Subcutaneous abdominal adipose tissue (tissue), 5 donors: ENCODE measurements at regions not wholly inside any gene's neighbourhood (a gene's known extent, or its start where the extent isn't known, plus 50 kb on each side); places are given as distances from the start of the nearest gene placed in this dataset.

Source experiments
- H3K27ac ChIP-seq: one replicate; pipeline ENCODE4 v1.7.0; 2013; ENCODE audit warnings: low read depth, mild to moderate bottlenecking, inconsistent platforms, low read length, moderate library complexity
- H3K27me3 ChIP-seq, 5 donors: one replicate each; pipeline ENCODE4 v1.7.0; 2013; ENCODE audit warnings: low read length in 5 of 5, inconsistent platforms in 1 of 5; ENCODE audit not compliant: control insufficient read depth in 5 of 5, insufficient read depth in 4 of 5
- H3K36me3 ChIP-seq, 5 donors: one replicate each; pipeline ENCODE4 v1.7.0; 2013; ENCODE audit warnings: low read length in 5 of 5; ENCODE audit not compliant: control insufficient read depth in 5 of 5, insufficient read depth in 5 of 5
- H3K4me1 ChIP-seq, 5 donors: one replicate each; pipeline ENCODE4 v1.7.0; 2013; ENCODE audit warnings: low read length in 5 of 5, mild to moderate bottlenecking in 3 of 5, moderate library complexity in 1 of 5; ENCODE audit not compliant: control insufficient read depth in 5 of 5, insufficient read depth in 5 of 5
- H3K4me3 ChIP-seq, 5 donors: one replicate each; pipeline ENCODE4 v1.7.0; 2013; ENCODE audit warnings: low read length in 5 of 5, low read depth in 1 of 5
- H3K9ac ChIP-seq, 5 donors: one replicate each; pipeline ENCODE4 v1.7.0; 2013; ENCODE audit warnings: low read length in 5 of 5, mild to moderate bottlenecking in 4 of 5, moderate library complexity in 3 of 5
- H3K9me3 ChIP-seq, 5 donors: one replicate each; pipeline ENCODE4 v1.7.0; 2013; ENCODE audit warnings: low read length in 5 of 5; ENCODE audit not compliant: control insufficient read depth in 5 of 5
- donor health status: healthy.
- donor health status: healthy.
- donor health status: healthy.
- donor health status: healthy.
- donor health status: healthy.

DNA sequence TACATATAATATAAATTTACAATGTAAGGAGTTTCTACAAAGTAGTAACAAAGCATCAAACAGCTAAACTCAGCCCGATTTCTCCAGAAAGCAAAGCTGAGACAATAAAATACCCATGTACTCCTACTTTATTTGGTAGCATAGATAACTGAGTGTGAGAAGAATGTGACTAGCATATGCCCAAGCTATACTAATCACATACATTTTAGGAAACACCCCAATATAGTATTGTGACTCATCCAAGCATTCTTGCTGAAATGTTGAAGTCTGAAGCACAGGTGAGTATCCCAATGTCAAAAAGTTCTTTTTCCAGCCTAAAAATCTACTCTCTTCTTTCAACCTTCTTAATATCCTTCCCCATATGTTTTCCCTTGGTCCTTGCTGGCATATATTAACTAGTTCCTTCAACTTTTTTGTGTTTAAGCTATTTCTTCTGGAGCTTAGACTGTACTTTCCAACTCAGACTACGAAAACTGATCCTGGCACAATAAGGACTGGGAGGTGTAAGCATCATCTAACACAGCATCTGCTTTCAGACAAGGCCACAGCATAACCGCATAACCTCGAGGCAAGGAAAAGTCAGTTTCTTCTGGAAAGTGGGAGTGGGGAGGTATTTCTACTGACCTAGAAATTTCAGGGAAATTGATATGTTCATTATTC lies 163.0 kb upstream of the RNPC3 start:
- no peaks in the 10 kb centered on the region for H3K27me3 ChIP-seq
- no peak overlapping the region for H3K9ac ChIP-seq

DNA sequence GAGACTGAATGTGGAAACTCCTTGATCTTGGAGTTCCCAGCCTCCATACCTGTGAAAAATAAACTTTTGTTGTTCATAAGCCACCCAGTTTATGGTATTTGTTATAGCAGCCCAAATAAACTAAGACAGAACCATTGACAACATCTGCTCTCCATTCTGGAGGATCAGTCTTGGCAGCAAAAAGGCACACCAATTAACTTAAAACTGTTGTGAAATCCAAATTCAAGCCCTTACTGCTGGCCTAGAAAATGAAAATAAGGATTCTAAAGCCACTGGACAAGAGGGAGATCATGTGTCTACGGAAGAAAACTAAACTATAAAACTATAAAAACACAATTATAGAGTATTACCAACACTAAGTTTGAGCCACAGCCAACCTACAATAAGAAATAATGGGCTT lies 172.1 kb upstream of the RNPC3 start:
- H3K27ac ChIP-seq, result no peak overlapping the region
- H3K9ac ChIP-seq, result no peak overlapping the region
- H3K27me3 ChIP-seq, result no peaks in the 10 kb centered on the region
- H3K4me1 ChIP-seq, result no peaks in the 10 kb centered on the region
- H3K9me3 ChIP-seq, result peaks cover 0 to 2% (median 0%) of the 10 kb centered on the region in 5 donors
- no peak overlapping the region for H3K4me3 ChIP-seq
- H3K36me3 ChIP-seq, result no peaks in the 10 kb centered on the region

More for the DNA sequence above, 163.0 kb upstream of the RNPC3 start:
- Histone ChIP-seq H3K4me3 (no peak overlapping the region), H3K36me3 (no peaks in the 10 kb centered on the region), H3K27ac (no peak overlapping the region), H3K9me3 (no peaks in the 10 kb centered on the region), H3K4me1 (no peaks in the 10 kb centered on the region)

DNA sequence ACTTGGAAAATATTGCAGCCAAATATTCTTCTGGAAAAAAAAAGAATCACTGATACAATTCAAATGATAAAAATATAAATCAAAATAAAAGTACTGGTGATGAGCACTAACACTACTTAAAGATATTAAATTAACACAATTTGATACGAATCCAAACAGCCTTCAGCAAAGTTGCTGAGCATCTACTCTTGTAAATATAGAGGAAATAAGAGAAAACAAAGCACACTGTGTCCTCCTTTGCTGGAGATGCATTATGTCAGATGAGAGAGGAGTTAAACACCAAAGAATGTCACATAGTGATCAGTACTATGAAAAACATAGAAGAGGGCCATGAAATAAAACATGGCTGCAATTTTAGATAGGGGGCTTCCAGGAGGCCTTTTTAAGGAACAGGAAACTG lies 177.4 kb upstream of the RNPC3 start:
- H3K9ac ChIP-seq, result no peak overlapping the region
- no peak overlapping the region for H3K4me3 ChIP-seq
- H3K27me3 ChIP-seq, result no peaks in the 10 kb centered on the region
- no peaks in the 10 kb centered on the region for H3K36me3 ChIP-seq
- peaks cover 0 to 2% (median 0%) of the 10 kb centered on the region in 5 donors for H3K9me3 ChIP-seq
- no peak overlapping the region for H3K27ac ChIP-seq
- no peaks in the 10 kb centered on the region for H3K4me1 ChIP-seq

DNA sequence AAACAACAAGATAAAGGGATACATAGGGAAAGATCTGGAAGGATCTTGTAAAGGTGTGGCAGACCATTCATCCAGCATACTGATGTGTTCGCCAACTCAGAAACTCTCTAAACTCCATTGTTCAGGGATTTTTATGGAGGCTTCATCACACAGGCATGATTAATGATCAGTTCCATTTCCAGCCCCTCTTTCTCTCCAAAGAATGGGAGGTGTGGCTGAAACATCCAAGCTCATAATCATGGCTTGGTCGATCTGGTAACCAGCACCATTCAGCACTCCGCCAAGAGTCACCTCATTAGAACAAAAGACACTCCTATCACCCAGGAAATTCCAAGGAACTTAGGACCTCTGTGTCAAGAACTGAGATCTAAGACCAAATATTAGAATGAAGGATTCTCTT lies 180.6 kb upstream of the RNPC3 start:
- Histone ChIP-seq H3K36me3 (no peaks in the 10 kb centered on the region), H3K9ac (no peak overlapping the region), H3K4me3 (no peak overlapping the region), H3K4me1 (no peaks in the 10 kb centered on the region), H3K27me3 (no peaks in the 10 kb centered on the region), H3K9me3 (no peaks in the 10 kb centered on the region), H3K27ac (no peak overlapping the region)

DNA sequence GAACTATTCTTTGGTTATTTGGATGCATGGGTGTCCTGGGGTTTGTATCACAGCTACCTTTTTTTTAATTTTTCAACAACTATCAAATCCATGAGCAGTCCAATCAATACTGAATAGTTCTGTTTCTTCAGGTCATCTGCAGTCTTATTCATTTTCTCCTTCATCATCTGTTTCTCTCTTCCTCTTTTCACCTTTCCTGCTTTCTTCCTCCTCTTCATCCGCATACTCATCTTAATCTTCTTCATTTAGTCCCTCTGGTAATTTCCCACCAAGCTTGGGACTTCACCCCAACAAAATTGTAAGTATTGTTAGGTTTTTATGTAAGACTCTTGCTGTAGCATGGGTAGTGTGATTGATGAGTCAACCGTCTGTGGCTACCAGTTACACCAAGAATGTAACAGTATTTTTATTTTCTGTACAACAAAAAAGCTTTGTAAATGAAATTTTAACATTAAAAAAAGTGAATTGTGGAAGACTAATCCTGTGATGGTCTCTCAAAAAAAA lies 184.1 kb upstream of the RNPC3 start:
- Histone ChIP-seq H3K27ac (no peak overlapping the region), H3K36me3 (no peaks in the 10 kb centered on the region), H3K4me1 (no peaks in the 10 kb centered on the region), H3K9me3 (no peaks in the 10 kb centered on the region), H3K27me3 (no peaks in the 10 kb centered on the region), H3K9ac (no peak overlapping the region), H3K4me3 (no peak overlapping the region)

DNA sequence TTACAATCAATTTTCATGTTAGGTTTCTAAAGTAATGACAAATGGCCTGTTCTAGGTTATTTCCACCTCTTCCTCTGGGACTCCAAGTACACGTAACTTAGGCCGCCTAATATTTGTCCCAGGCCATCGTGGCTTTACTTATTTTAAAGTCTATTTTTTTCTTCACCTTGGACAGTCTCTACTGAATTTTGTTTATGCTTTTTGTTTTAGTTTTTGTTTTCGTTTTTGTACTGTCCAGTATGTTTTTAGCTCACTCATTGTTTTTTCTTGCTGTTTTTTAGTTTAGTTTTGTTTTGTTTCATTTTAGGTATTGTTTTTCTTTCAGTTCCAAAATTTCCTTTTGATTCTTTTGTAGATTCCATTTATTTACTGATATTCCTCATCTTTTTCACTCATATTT lies 187.7 kb upstream of the RNPC3 start:
- no peak overlapping the region for H3K27ac ChIP-seq
- H3K9me3 ChIP-seq, result no peaks in the 10 kb centered on the region
- no peaks in the 10 kb centered on the region for H3K36me3 ChIP-seq
- H3K4me3 ChIP-seq, result no peak overlapping the region
- no peaks in the 10 kb centered on the region for H3K4me1 ChIP-seq
- H3K27me3 ChIP-seq, result no peaks in the 10 kb centered on the region
- no peak overlapping the region for H3K9ac ChIP-seq

DNA sequence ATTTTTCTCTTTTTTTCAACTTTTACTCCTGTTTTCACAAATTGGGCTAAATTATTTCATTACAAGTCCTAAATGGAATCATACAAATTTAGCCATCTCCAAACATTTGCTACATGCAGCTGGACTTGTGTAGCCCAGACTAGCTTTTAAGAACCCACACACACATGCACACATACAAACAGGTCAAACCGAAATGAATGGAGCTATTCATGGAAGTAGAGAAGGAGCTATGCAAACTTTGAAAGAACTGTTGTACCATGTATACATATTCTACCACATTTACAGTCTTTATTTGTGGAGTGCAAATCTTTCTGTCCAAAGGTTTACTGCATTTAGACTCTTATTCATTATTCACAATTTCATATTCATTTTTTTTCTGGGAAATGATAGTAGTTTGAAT lies 189.1 kb upstream of the RNPC3 start:
- Histone ChIP-seq H3K36me3 (no peaks in the 10 kb centered on the region), H3K9ac (no peak overlapping the region), H3K4me3 (no peak overlapping the region), H3K27ac (no peak overlapping the region), H3K27me3 (no peaks in the 10 kb centered on the region), H3K4me1 (no peaks in the 10 kb centered on the region), H3K9me3 (no peaks in the 10 kb centered on the region)

DNA sequence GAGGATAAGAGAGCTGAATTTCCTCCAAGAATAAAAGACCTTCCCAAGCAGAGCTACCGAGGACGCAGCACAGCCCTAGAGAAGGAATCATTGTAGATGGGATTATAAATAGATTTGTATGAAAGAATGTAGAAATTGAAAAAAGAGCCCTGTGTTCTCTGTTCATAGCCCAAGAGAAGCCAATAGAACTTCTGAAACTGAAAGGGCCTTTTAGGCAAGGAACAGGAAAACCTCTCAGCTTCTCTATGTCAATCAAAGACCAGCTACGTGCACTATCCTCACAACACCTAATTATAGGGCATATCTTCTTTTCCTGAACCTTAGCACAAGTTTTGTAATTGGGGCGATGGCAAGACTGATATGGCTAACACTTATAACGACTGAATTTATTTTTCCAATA lies 192.4 kb upstream of the RNPC3 start:
- no peaks in the 10 kb centered on the region for H3K9me3 ChIP-seq
- H3K4me1 ChIP-seq, result no peaks in the 10 kb centered on the region
- H3K27me3 ChIP-seq, result no peaks in the 10 kb centered on the region
- no peak overlapping the region for H3K27ac ChIP-seq
- no peak overlapping the region for H3K4me3 ChIP-seq
- H3K9ac ChIP-seq, result no peak overlapping the region
- H3K36me3 ChIP-seq, result no peaks in the 10 kb centered on the region

DNA sequence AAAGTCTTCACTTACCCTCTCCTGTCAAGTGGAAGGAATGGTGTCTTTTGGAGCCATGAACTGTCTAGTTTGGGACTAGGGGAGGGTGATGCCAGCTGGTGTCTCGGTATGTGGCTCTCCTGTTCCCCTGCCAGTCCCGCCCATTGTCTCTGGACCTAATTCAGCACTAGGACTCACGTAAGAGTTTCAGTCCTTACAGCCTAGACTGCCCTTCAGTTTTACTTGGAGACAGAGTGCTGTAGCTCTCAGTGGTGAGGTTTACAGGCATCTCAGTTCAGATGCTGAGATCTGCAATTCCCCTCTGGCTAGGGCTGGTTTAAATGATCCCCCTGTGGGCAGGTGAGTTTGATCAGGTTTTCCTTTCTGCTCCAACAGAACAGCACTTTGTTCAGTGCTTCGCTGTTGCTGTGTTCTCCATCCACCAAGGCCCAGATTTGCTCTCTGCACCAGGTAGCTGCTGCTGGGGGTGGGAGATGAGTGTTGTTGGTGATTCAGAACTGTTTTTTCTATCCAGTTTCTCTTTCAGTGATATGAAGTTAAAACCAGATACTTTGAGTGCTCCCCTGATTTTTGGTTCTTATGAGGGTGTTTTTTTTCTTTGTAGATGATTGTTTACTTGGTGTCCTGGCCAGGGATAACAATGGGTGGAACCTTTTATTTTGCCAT lies 198.3 kb upstream of the RNPC3 start:
- H3K9me3 ChIP-seq, result peaks cover 0 to 12% (median 6%) of the 10 kb centered on the region in 5 donors
- no peaks in the 10 kb centered on the region for H3K4me1 ChIP-seq
- no peaks in the 10 kb centered on the region for H3K36me3 ChIP-seq
- no peak overlapping the region for H3K4me3 ChIP-seq
- no peak overlapping the region for H3K27ac ChIP-seq
- no peaks in the 10 kb centered on the region for H3K27me3 ChIP-seq
- no peak overlapping the region for H3K9ac ChIP-seq

DNA sequence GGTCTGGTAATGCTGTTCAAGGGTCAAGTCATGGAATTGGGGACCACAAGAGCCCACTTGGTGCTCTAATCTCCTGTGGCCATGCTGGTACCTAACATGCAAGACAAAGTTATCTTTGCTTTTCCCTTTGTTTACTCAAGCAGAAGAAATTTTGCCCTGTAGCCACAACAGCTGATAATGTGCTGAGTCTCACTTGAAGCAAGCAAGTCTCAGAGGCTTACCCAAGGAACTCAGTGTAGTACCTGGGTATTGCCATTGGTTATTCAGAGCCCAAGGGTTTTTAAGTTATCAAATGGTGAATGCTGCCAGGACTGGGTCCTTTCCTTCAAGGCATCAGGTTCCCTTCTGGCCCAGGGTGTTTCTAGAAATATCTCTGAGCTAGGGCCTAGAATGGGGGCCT lies 198.9 kb upstream of the RNPC3 start:
- H3K27me3 ChIP-seq, result no peaks in the 10 kb centered on the region
- no peaks in the 10 kb centered on the region for H3K36me3 ChIP-seq
- H3K4me3 ChIP-seq, result no peak overlapping the region
- no peak overlapping the region for H3K9ac ChIP-seq
- H3K9me3 ChIP-seq, result peaks cover 0 to 12% (median 6%) of the 10 kb centered on the region in 5 donors
- no peak overlapping the region for H3K27ac ChIP-seq
- no peaks in the 10 kb centered on the region for H3K4me1 ChIP-seq
